GM18909 (cell line): ENCODE measurements at regions not wholly inside any gene's neighbourhood (a gene's known extent, or its start where the extent isn't known, plus 50 kb on each side); places are given as distances from the start of the nearest gene placed in this dataset.

Experiments used
- ATAC-seq: cut with Tn5 transposase; IDR thresholded peaks from one replicate; pipeline ENCODE4 v1.9.1; 2021; ENCODE audit warnings: mild to moderate bottlenecking; ENCODE audit not compliant: unreplicated experiment, poor library complexity

DNA sequence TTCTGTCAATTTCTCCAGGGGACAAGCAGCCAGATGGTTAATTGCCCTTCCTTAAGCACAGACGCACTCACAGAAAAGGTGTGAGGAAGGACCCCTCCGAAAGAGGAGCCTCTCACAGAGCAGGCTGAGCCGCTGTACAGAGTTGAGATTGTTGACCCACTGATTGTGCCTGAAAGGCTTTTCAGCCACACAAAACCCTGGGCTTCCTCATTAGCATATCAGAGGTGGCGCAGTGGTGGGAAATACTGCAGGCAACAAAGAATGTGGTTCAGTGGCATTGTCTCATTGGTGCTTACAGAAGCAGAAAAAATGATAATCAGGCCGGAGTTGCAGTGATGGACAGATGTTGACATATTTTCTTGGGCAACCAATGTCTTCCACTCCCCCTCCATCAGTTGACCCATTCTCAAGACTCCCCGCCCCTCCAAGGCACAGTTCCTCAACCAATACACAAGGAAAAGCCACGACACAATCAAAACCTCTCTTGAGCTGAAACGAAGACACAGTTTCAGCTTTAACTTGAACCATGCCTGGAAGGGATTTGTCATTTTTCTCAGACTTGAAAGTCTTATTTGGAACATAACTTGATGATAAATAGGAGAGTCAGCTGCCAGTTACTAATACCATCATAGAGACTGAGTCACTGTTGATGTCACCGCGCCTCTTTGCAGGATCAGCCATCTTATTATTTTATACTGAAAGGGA lies 53.1 kb downstream of the ATXN3L start:
- no peak for ATAC-seq

DNA sequence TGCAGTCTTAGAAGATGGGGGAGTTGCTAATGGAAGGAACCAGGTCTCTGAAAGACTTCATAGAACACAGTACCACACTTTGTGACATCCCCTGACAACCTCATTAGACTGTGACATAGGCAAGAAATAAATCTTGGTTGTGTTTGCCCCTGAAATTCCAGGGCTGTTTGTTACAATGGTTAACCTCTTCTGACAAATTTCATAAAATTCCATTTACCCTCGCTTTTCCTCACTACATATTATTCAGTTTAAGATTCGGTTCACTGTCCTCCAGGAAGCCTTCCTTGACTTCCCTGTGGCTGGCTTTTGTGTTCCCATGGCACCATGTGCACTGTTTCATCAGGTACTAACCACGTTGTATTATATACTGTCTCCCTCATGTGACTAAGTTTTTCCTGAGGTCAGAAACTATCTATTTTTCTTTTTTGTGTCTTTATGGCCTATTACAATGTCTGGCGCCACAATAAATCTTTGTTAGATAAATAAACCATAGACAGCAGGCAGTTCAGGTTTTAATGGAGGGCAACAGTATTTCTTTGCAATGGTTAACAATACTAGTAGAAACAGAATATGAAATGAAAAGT lies 54.2 kb downstream of the ATXN3L start:
- ATAC-seq: no peak

DNA sequence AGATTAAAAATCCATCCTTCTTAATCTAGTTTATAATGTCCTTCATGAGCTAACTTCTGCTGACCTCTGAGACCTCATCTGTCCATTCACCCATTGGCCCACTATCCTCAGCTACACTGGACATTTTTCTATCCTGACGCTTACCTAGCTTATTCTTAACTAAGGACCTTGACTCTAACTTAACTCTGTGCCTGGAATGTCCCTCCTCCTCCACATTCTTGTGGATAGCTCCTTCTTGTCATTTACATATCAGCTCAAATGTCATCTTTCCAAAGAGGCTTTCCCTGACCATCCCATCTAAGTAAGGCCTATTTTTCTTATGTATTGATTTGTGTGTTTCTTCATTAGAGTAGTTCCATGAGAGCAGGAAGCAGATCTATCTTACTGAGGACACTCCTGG lies 54.7 kb downstream of the ATXN3L start:
- no peak for ATAC-seq

DNA sequence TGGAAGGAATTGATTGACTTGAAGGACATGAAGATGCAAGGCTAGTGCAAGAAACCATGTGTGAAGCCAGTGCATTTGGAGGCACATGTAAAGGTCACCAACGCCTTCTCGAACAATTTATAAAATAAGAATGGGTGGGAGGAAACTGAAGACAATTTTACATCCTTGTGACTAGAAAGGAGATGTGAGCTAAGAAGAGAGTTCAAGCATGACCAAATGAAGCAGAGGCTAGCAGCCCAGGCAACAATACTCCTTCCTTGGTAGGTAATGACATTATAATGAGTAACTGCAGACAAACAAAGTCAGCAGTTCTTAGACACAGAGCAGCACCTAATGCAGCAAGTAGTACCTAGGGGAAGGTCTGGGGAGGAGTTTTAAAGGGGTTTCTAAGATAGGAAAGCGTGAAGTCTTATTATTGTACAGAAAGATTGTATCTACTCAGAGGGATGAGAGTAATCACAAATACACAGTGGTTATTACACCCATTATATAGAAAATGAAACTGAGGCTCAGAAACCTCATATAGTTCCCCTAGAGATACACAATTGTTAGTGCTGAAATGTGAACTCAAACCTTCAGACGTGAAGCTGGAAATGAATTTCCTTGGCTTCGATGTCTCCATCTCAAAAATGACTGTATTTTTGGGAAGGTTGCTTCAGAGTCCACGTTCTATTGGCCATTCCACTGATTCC lies 56.1 kb downstream of the ATXN3L start:
- ATAC-seq: peak; percentile 61

DNA sequence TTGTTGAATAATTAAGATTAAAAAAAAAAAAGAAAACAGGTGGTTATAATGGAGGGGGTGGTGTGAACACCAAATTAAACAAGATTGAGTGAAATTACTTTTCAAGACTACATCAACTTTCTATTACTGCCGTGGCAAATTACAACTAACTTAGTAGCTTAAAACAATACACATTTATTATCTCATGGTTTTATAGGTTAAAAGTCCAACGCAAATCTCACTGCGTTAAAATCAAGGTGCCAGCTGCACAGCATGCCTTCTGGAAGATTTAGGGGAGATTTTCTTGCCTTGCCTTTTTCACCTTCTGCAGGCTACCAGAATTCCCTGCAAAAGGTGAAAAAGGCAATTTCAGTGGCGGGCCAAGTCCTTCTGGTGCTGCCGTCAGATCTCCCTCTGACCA lies 58.5 kb downstream of the ATXN3L start:
- no peak for ATAC-seq

DNA sequence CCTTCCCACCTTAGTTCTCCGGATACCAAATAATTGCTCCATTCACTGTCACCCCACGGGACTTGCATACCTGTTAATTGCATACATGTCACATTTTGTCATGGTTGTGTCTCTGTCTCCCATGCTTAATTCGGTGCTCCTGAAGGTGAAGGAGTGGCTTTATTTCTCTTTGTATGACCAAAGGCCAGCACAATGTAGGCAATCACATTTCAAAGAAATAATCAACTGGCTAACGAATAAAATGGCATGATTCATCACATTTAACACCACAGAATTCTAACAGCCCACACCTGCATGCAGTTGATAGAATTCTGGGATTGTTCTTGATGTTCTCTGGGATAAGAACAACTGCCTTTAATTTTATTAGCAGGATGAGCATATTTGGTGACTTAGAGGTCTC lies 59.3 kb downstream of the ATXN3L start:
- ATAC-seq: no peak

DNA sequence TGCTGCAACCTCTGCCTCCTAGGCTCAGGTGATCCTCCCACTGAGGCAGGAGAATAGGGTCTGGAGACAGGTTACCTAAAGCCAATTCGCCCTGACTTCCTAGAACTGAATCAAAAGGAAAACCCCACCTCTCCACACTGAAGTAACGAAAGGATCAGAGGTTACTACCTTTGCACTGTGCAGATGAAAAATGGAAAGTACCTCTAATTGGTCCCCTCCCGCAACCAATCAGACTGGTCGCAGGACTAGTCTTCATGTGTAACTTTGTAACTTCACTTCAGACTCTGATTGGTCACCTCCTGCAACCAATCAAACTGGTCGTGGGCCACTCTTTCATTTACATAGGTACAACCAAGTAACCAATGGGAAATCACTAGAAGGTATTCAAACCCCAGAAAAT lies 61.1 kb downstream of the ATXN3L start:
- ATAC-seq: no peak

DNA sequence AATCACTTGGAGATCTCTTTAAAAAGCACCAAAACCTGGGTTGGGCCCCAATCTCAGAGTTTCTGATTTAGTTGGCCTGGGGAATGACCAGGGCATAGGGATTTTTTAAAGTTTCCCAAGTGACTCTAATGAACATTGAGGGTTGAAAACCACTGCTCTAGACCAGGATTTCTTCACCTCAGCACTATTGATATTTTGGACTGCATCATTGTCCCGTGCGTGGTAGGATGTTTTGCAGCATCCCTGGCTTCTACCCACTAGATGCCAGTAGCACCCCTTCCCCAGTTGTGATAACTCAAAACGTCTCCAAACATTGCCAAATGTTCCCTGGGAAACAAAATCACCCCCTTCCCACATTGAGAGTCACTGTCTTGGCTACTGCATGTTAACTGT lies 61.8 kb downstream of the ATXN3L start:
- ATAC-seq: no peak

DNA sequence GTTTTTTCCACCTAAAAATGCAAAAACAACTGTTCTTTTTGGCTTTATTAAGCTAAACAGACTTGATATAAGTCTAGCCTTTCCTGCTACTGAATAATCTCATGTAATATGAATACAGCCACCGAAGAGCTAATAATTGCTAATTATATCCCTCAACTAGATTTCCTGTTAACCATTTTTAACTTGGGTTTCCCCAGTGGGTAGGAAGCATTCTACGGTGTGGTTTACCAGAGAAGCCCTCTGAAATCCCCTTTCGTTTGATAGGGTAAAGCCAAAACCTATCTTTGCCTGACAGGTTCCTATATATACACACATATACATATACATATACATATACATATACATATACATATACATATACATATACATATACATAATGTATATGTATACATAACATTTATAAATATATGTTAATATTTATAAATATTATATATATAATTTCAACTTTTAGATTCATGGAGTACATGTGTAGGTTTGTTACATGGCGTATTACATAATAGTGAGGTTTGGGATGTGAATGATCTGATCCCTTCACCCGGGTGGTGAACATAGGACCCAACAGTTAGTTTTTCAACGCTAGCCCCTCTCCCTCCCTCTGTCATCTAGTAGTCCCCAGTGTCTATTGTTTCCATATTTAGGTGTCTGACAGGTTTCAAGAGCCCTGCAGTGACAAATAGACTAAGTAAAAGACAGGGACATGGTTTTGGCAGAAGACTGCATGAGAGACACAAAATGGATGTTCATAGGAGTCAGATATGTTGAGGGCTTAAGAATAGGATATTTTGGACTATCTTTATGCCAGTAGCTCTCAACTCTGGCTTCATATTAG lies 62.4 kb downstream of the ATXN3L start:
- ATAC-seq: peak; percentile 62

DNA sequence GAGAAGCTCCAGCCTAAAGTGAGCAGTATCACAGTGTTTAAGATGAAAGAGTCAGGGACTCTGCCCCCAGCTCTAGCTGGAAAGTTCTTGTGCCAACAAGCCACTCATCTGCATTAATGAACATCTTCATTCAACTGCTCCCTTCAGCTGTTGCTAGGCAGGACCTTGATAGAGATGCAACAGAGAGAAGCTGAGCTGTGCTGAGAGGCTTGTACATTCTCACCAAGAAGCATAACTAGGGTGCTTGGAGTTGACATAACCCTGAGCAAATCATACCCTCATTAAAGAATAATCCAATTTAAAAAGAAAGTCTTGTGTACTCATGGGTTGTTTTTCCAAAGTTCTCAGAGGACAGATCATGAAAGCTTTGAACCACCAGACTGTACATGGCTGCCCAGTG lies 63.2 kb downstream of the ATXN3L start:
- ATAC-seq: no peak

DNA sequence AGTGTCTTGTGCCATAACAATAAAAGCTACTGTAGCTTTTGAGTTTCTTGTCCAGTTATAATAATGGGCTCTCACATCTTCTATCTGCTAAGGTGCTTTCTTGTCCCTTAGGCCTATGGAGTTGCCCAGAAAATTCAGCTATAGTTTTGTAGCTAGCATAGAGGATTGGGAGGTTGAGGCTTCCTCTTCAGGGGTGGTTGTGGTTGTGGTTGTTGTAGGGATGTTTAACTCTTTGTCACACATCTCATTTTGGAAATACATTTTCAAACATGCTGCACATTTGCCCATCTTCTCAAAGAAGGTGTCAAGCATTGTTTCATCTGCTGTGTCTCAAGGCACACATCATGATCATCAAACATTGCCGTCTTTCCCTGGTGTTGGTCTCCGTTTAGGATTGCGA lies 65.0 kb downstream of the ATXN3L start:
- ATAC-seq: no peak

DNA sequence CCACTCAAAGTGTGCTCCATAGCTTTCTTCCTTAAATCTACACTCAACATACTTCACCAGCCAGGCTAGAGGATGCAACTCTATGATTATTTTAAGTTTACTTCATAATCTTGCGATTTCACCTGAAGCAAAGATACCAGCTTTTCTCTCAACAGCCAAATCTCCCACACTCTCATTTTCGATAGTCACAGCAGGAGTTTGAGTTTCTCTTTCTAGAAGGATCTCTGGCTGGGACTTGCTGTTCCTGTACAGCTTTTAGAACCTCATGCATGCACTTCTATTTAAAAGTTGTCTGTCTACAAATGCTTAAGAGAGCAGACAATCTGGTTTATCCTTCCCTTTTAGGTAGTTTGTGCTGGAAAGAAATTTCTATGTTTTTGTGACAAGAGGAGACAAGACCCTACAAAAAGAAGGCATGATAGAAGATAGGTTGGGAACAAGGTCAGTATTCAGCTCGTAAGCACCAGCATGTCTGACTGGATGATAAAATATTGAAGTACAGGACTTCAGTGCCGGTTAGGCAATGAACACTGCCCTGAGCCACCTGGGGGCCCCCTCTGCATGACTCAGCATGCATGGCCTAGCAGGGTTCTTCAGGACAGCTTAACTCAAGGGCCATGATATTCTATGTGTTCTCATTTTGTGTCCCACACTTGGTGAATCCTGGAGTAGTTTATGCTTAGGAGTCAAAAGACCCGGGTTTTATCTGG lies 65.6 kb downstream of the ATXN3L start:
- ATAC-seq: peak; percentile 50

DNA sequence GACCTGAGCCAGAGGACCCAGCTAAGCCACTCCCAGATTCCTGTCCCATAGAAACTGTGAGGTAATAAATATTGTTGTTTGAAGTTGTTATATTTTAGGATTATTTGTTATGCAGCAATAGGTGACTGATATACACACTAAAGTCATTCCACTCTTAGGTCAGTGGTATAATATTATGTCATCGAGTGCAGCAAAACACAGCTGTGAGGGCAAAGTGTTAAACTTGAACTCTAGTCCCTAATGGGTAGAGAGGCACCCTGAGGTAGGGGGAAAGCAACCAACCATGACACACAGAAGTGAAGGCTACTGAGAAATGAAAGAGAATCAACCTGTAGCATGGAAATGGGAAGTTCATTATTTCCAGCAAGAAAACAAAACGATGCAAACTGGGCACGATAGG lies 66.6 kb downstream of the ATXN3L start:
- no peak for ATAC-seq

DNA sequence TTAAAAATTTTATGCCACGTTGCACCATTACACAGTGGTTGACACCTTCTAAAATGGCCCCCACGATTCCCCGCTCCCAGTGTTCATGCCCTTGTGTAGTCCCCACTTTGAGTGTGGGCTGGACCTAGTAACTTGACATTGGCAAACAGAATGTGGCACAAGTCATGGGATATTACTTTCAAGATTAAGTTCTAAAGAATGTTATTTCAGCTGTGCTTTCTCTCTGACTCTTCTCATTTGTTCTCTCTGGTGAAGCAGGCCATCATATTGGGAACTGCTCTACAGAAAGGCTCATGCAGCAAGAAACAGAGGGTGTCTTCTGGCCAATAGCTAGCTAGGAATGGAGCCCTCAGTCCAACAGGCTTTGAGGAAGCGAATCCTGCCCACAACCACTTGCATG lies 67.1 kb downstream of the ATXN3L start:
- ATAC-seq: no peak

DNA sequence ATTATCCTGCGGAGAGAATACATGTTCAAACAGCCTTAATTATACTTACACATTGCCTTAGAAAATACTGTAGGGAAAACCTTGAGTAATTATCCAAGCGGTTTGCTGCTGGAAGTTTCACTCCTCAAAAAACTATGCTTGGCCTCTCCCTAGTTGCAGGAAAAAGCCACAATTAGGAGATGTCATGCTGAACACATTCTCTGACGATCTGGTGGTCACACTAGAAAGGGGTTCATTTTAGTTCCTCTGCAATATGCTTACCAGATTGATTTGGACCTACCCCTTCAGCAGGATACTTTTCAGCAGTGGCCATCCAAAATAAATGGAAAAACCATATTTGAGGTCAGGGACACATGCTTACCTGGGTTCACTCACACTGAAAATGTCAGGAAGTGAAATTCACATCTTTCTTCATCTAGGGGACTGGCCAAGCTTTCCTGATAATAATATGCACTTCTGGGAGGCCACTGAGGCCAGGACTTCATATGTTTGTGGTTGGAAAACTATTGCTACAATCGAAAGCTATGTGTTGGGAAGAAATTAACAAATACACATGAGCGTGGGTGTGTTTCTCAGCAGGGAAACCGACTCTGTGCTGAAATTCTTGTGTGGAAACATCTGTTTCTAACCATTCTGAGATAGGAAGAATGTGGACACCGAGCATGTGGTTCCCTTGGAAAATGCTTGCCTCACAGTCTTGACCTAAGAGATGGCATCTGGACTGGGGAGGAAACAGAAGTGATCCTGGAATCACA lies 68.8 kb downstream of the ATXN3L start:
- ATAC-seq: no peak

DNA sequence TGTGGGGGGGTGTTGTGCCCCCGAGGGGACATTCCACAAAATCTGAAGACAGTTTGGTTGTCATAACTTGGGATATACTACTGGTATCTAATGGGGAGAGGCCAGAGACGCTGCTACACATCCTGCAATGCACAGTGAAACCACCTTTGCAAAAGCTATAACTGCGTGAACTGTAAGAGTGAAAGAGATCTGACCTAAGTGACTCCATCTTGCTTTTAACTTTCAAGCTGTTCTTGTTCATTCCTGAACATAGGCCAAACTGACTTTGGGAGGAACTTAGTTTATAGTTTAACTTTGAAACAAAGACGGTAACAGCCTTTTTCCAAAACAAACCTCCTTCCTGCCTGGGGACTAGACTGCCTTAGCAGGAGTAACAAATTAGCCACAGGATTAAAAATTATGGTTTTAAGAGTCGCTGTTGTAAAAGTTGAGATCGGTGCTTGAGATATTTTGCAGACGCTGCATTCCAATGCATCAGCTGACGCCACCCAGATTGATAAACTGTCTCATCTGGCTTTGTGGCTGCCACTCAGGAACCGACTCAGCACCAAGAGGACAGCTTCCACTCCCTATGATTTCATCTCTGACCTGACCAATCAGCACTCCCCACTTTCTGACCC lies 70.9 kb downstream of the ATXN3L start:
- ATAC-seq: no peak

DNA sequence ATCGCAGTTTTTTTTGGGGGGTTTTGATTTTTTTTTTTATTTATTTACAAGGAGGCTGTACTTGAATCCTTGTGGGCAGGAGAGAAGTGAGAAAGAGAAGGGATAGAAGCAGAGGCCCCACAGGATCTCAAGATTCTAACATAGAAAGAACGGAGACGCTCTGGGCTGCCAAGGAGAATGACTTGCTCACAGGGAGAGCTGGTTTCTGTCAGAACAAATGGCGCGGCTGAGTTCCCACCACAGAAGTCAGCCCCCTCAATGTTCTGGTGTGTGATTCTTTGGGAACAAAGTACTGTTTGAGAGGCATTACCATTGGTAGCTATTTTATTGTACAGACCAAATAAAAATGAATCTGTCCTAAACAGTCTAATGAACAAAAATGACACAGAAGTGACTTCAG lies 80.6 kb downstream of the ATXN3L start:
- ATAC-seq: no peak

DNA sequence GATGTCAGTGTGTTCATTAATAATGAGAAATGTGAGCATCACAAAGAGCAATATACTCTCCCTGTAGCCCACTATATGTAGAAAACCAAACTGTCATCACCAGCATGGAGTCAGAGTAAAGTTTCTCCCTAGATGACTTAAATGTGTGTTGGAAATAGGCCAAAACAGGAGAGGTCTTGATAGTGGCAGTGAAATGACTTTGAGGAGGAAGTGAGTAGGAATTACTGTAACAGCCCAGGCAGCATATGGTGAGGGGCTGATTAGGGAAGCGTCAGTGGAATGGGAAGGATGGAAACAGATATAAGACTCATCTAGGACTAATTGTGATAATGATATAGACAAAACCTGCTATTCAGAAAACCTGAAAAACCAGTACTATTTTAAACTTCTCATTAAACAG lies 83.9 kb downstream of the ATXN3L start:
- ATAC-seq: no peak

DNA sequence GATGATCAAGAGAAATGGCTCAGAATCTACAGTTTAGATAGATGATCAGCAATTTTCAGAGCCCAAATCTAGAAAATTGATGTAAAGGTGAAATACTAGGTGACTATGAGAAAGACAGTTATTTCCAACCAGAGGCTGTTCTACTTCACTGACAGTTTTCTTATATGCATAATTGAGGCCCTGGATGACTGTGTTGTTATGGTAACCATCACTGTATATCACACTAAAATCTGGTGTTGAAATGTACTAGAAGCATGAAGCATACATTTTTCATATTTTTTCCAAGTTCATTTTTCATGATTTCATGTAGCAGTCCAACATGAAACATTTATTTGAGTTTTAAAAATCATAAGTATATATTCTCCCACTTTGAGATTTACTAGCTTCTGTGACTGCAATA lies 87.4 kb downstream of the ATXN3L start:
- ATAC-seq: no peak
